ENCODE measurements at regions not wholly inside any gene's neighbourhood (a gene's known extent, or its start where the extent isn't known, plus 50 kb on each side); places are given as distances from the start of the nearest gene placed in this dataset.

GRCh38 chr16:6258056-6258455, 1074.6 kb upstream of the RBFOX1 start:
- H3K9me3 Mint-ChIP-seq, result peaks cover 2% of the 10 kb centered on the region
- no peak overlapping the region for H3K27ac Mint-ChIP-seq (ENCODE audit: unreplicated experiment)
- H3K36me3 Mint-ChIP-seq (ENCODE audit: low read depth), result no peaks in the 10 kb centered on the region
- H3K4me1 Mint-ChIP-seq, result no peaks in the 10 kb centered on the region
- no peak for TF ChIP-seq CTCF (conservative IDR thresholded peaks at IDR 0.05)
- no peak for DNase-seq (ENCODE audit: low read depth, low spot score)
- peaks cover 35% of the 10 kb centered on the region for H3K27me3 Mint-ChIP-seq (ENCODE audit: low read depth)
- H3K4me3 Mint-ChIP-seq, result no peak overlapping the region

- Mint-ChIP-seq H3K36me3 (ENCODE audit: low read depth) (no peaks in the 10 kb centered on the region), H3K27ac (ENCODE audit: unreplicated experiment) (no peak overlapping the region), H3K27me3 (ENCODE audit: low read depth) (peaks cover 50% of the 10 kb centered on the region), H3K4me1 (peaks cover 15% of the 10 kb centered on the region), H3K4me3 (no peak overlapping the region), H3K9me3 (peaks cover 2% of the 10 kb centered on the region)
- no peak for TF ChIP-seq CTCF (conservative IDR thresholded peaks at IDR 0.05)
- no peak for DNase-seq (ENCODE audit: low read depth, low spot score)
Observed at GRCh38 chr16:6252541-6252940, 1080.1 kb upstream of the RBFOX1 start.

GRCh38 chr16:6250511-6250910, 1082.1 kb upstream of the RBFOX1 start:
- H3K27me3 Mint-ChIP-seq (ENCODE audit: low read depth), result peaks cover 48% of the 10 kb centered on the region
- peaks cover 6% of the 10 kb centered on the region for H3K9me3 Mint-ChIP-seq
- H3K36me3 Mint-ChIP-seq (ENCODE audit: low read depth), result no peaks in the 10 kb centered on the region
- no peak overlapping the region for H3K4me3 Mint-ChIP-seq
- peaks cover 19% of the 10 kb centered on the region for H3K4me1 Mint-ChIP-seq
- no peak for DNase-seq (ENCODE audit: low read depth, low spot score)
- no peak overlapping the region for H3K27ac Mint-ChIP-seq (ENCODE audit: unreplicated experiment)
- TF ChIP-seq CTCF (conservative IDR thresholded peaks at IDR 0.05), result no peak

- Mint-ChIP-seq H3K9me3 (peaks cover 3% of the 10 kb centered on the region), H3K4me3 (no peak overlapping the region), H3K36me3 (ENCODE audit: low read depth) (no peaks in the 10 kb centered on the region), H3K4me1 (peaks cover 19% of the 10 kb centered on the region), H3K27me3 (ENCODE audit: low read depth) (peaks cover 44% of the 10 kb centered on the region), H3K27ac (ENCODE audit: unreplicated experiment) (no peak overlapping the region)
- TF ChIP-seq CTCF (conservative IDR thresholded peaks at IDR 0.05), result no peak
- DNase-seq (ENCODE audit: low read depth, low spot score), result no peak
Observed at GRCh38 chr16:6249863-6250262, 1082.8 kb upstream of the RBFOX1 start.

- Mint-ChIP-seq H3K27ac (ENCODE audit: unreplicated experiment) (no peak overlapping the region), H3K4me1 (peaks cover 19% of the 10 kb centered on the region), H3K27me3 (ENCODE audit: low read depth) (peaks cover 34% of the 10 kb centered on the region), H3K4me3 (no peak overlapping the region), H3K9me3 (peaks cover 3% of the 10 kb centered on the region), H3K36me3 (ENCODE audit: low read depth) (no peaks in the 10 kb centered on the region)
- TF ChIP-seq CTCF (conservative IDR thresholded peaks at IDR 0.05), result no peak
- DNase-seq (ENCODE audit: low read depth, low spot score), result no peak
Observed at GRCh38 chr16:6248199-6248598, 1084.4 kb upstream of the RBFOX1 start.

GRCh38 chr16:6247775-6248174, 1084.9 kb upstream of the RBFOX1 start:
- TF ChIP-seq CTCF (conservative IDR thresholded peaks at IDR 0.05), result no peak
- H3K4me1 Mint-ChIP-seq, result peaks cover 19% of the 10 kb centered on the region
- H3K27ac Mint-ChIP-seq (ENCODE audit: unreplicated experiment), result no peak overlapping the region
- no peaks in the 10 kb centered on the region for H3K36me3 Mint-ChIP-seq (ENCODE audit: low read depth)
- H3K27me3 Mint-ChIP-seq (ENCODE audit: low read depth), result peaks cover 30% of the 10 kb centered on the region
- H3K9me3 Mint-ChIP-seq, result peaks cover 3% of the 10 kb centered on the region
- DNase-seq (ENCODE audit: low read depth, low spot score), result no peak
- H3K4me3 Mint-ChIP-seq, result no peak overlapping the region
